ENCODE measurements at regions not wholly inside any gene's neighbourhood (a gene's known extent, or its start where the extent isn't known, plus 50 kb on each side); places are given as distances from the start of the nearest gene placed in this dataset.
"Not testable (repeated sequence)": the region's sequence is repeated elsewhere in the genome, so short reads cannot be mapped to it uniquely, and the experiment has no call there.

DNA sequence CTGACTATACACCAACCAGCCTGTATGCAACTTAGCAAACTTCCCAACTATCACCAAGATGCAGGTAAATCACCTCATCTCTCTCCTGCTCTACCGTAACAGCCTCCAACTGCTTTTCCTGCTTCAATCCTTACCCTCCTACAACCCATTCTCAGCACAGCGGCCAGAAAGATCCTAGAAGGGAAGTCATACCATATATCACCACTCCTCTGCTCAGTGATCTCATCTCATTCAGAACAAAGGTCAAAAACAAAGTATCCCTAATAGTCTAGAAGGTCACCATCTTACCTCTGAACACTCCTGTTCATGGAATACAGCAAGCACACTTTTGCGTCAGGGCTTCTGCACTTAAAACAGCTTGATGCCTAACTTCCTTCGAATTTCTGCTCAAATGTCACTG, 62.2 kb upstream of the RNF38 start (continued):
- TF ChIP-seq YY1 (IDR thresholded peaks at IDR 0.05; ENCODE audit: extremely low read depth, insufficient replicate concordance, low read depth, low read length) = no peak
- TF ChIP-seq EGR1 (IDR thresholded peaks at IDR 0.05; ENCODE audit: low read depth) = no peak

DNA sequence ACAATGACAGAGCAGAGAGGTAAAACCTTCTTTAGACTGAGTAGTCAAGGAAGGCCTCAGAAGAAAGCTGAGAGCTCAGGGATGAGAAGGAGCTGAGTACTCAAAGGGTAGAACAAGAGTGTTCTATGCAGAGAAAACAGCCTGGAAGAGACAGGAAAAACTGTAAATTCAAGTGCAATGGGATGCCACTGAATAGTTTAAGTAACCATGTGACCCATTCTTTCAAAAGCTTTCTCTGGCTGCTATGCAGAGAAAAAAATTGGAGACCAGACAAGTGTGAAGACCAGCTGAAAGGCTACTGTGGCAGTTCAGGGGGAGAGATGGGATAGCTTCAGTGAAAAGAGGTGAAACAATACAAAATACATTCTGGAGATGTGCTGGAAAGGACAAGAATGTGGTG, 61.3 kb upstream of the RNF38 start:
- Histone ChIP-seq H3K36me3 (ENCODE audit: control insufficient read depth in 1 of 2, insufficient read depth in 2 of 2, low read length in 2 of 2) (no peaks in the 10 kb centered on the region), H3K27ac (ENCODE audit: low read depth, low read length) (no peak overlapping the region), H4K20me1 (ENCODE audit: insufficient read depth) (no peaks in the 10 kb centered on the region), H3K4me3 (replicated peaks in 1 of 2; ENCODE audit: low read depth in 1 of 2, low read length in 2 of 2) (no peak overlapping the region), H3K9me3 (ENCODE audit: control insufficient read depth in 1 of 2, insufficient read depth in 1 of 2, low read depth in 1 of 2, low read length in 2 of 2) (no peaks in the 10 kb centered on the region), H3K9me2 (ENCODE audit: insufficient read depth) (no peaks in the 10 kb centered on the region), H2AFZ (ENCODE audit: low read depth, low read length, poor library complexity, severe bottlenecking) (no peak overlapping the region), H3K4me2 (ENCODE audit: low read length) (no peak overlapping the region), H3K27me3 (ENCODE audit: insufficient read depth, low read length) (no peaks in the 10 kb centered on the region), H3K9ac (ENCODE audit: low read length) (no peak overlapping the region), H3K79me2 (ENCODE audit: insufficient read depth, low read length) (peaks cover 7% of the 10 kb centered on the region; the same call in 1 of the 2 replicates), H3K4me1 (ENCODE audit: control insufficient read depth in 1 of 2, insufficient read depth in 2 of 2, low read length in 2 of 2) (no peaks in the 10 kb centered on the region)
- POLR2A ChIA-PET = no interaction called here
- BruUV-seq (replicated peaks) = no TSS peak
- RAD21 ChIA-PET (ENCODE audit: low non-redundant PET in 1 of 2, low total read pairs in 2 of 2, uncharacterized antibody in 2 of 2, unreplicated experiment in 2 of 2) = no interaction called here
- ATAC-seq (no peak), DNase-seq (ENCODE audit: low read depth, low spot score) (no peak)
- TF ChIP-seq, protein P1, sequence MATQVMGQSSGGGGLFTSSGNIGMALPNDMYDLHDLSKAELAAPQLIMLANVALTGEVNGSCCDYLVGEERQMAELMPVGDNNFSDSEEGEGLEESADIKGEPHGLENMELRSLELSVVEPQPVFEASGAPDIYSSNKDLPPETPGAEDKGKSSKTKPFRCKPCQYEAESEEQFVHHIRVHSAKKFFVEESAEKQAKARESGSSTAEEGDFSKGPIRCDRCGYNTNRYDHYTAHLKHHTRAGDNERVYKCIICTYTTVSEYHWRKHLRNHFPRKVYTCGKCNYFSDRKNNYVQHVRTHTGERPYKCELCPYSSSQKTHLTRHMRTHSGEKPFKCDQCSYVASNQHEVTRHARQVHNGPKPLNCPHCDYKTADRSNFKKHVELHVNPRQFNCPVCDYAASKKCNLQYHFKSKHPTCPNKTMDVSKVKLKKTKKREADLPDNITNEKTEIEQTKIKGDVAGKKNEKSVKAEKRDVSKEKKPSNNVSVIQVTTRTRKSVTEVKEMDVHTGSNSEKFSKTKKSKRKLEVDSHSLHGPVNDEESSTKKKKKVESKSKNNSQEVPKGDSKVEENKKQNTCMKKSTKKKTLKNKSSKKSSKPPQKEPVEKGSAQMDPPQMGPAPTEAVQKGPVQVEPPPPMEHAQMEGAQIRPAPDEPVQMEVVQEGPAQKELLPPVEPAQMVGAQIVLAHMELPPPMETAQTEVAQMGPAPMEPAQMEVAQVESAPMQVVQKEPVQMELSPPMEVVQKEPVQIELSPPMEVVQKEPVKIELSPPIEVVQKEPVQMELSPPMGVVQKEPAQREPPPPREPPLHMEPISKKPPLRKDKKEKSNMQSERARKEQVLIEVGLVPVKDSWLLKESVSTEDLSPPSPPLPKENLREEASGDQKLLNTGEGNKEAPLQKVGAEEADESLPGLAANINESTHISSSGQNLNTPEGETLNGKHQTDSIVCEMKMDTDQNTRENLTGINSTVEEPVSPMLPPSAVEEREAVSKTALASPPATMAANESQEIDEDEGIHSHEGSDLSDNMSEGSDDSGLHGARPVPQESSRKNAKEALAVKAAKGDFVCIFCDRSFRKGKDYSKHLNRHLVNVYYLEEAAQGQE (IDR thresholded peaks at IDR 0.05; ENCODE audit: low read depth) = no peak
- TF ChIP-seq FOSL1 (IDR thresholded peaks at IDR 0.05; ENCODE audit: low read depth) = no peak
- TF ChIP-seq, protein P2, sequence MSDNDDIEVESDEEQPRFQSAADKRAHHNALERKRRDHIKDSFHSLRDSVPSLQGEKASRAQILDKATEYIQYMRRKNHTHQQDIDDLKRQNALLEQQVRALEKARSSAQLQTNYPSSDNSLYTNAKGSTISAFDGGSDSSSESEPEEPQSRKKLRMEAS (IDR thresholded peaks at IDR 0.05) = no peak
- TF ChIP-seq ZNF274 (IDR thresholded peaks at IDR 0.05; ENCODE audit: low read depth, low read length) = no peak
- TF ChIP-seq TCF7L2 (IDR thresholded peaks at IDR 0.05; ENCODE audit: borderline replicate concordance, extremely low read depth, insufficient read depth, insufficient read length) = no peak
- TF ChIP-seq CBX3 (IDR thresholded peaks at IDR 0.05; ENCODE audit: low read depth) = no peak
- TF ChIP-seq POLR2AphosphoS5 (IDR thresholded peaks at IDR 0.05; ENCODE audit: low read depth, low read length) = no peak
- no peak for TF ChIP-seq RAD21 (IDR thresholded peaks at IDR 0.05; ENCODE audit: low read depth)
- TF ChIP-seq SRF (IDR thresholded peaks at IDR 0.05; ENCODE audit: low read depth) = no peak
- no peak for TF ChIP-seq EGR1 (IDR thresholded peaks at IDR 0.05; ENCODE audit: low read depth)
- TF ChIP-seq POLR2A (IDR thresholded peaks at IDR 0.05; ENCODE audit: borderline replicate concordance, extremely low read depth, insufficient read depth, insufficient read length) = no peak
- no peak for TF ChIP-seq SIN3A (IDR thresholded peaks at IDR 0.05; ENCODE audit: low read depth)
- TF ChIP-seq, protein P3, sequence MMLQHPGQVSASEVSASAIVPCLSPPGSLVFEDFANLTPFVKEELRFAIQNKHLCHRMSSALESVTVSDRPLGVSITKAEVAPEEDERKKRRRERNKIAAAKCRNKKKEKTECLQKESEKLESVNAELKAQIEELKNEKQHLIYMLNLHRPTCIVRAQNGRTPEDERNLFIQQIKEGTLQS (IDR thresholded peaks at IDR 0.05) = no peak
- TF ChIP-seq EZH2phosphoT487 (IDR thresholded peaks at IDR 0.05; ENCODE audit: borderline replicate concordance) = no peak
- no peak for TF ChIP-seq CEBPB (IDR thresholded peaks at IDR 0.05; ENCODE audit: low read depth)
- no peak for TF ChIP-seq JUND (IDR thresholded peaks at IDR 0.05)
- no peak for TF ChIP-seq SP1 (IDR thresholded peaks at IDR 0.05; ENCODE audit: low read depth)
- intact Hi-C loops (cut with micrococcal nuclease) = no loop called here
- CTCF ChIA-PET = interaction anchor here (2.6 kb wide), 1 partner anchor 54 kb away, joined by 10 read pairs; no protein-coding TSS in a partner anchor

DNA sequence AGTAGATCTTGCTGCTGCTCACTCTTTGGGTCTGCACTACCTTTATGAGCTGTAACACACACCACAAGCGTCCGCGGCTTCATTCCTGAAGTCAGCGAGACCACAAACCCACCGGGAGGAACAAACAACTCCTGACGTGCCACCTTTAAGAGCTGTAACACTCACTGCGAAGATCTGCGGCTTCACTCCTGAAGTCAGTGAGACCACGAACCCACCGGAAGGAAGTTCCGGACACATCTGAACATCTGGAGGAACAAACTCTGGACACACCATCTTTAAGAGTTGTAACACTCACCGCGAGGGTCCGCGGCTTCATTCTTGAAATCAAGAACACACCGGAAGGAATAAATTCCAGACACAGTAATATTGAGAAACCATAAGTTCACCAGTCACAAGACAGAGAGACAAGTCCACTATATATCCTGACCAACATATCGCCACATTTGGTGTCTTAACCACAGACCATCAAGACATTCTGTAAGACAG, 58.4 kb upstream of the RNF38 start:
- RAD21 ChIA-PET (ENCODE audit: low non-redundant PET in 1 of 2, low total read pairs in 2 of 2, uncharacterized antibody in 2 of 2, unreplicated experiment in 2 of 2); H3K27me3 ChIP-seq (ENCODE audit: insufficient read depth, low read length); H3K4me3 ChIP-seq (replicated peaks in 1 of 2; ENCODE audit: low read depth in 1 of 2, low read length in 2 of 2); POLR2A ChIA-PET; H3K27ac ChIP-seq (ENCODE audit: low read depth, low read length); H3K4me1 ChIP-seq (ENCODE audit: control insufficient read depth in 1 of 2, insufficient read depth in 2 of 2, low read length in 2 of 2); CTCF ChIA-PET; H3K4me2 ChIP-seq (ENCODE audit: low read length); H3K79me2 ChIP-seq (ENCODE audit: insufficient read depth, low read length); H3K36me3 ChIP-seq (ENCODE audit: control insufficient read depth in 1 of 2, insufficient read depth in 2 of 2, low read length in 2 of 2); BruUV-seq (replicated peaks); H3K9ac ChIP-seq (ENCODE audit: low read length); ATAC-seq; DNase-seq (ENCODE audit: low read depth, low spot score); H2AFZ ChIP-seq (ENCODE audit: low read depth, low read length, poor library complexity, severe bottlenecking); H4K20me1 ChIP-seq (ENCODE audit: insufficient read depth); H3K9me2 ChIP-seq (ENCODE audit: insufficient read depth); H3K9me3 ChIP-seq (ENCODE audit: control insufficient read depth in 1 of 2, insufficient read depth in 1 of 2, low read depth in 1 of 2, low read length in 2 of 2); intact Hi-C loops (cut with micrococcal nuclease): not testable (repeated sequence)

Data from HCT116 (cell line).